ENCODE measurements at regions not wholly inside any gene's neighbourhood (a gene's known extent, or its start where the extent isn't known, plus 50 kb on each side); places are given as distances from the start of the nearest gene placed in this dataset.
A peak's percentile ranks its signal among the peaks of the same experiment; 100 is the strongest.

DNA sequence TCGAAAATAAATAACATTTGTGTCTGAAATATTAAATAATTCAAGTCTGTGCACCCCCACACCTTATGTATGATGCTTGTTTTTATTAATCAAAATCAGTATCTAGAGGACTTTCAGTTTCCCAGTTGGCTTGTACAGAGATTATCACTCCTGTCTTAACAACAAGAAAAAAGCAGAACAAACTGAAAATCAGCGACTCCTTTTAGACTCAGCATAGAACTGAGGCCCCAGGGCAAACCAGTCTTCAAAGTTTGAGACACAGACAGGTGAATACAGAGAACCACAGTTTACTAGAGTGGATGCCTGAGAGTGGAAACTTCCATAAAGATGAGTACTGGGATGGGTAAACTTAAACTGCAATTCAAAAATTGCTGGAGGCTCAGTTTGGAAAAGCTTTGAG is 142.8 kb upstream of the KLF8 start:
- no peaks in the 10 kb centered on the region for H4K20me1 ChIP-seq (ENCODE audit: insufficient read depth, low read length)
- H3K9me3 ChIP-seq (ENCODE audit: low read length), result no peaks in the 10 kb centered on the region
- no peak overlapping the region for H3K4me3 ChIP-seq (ENCODE audit: low read depth, low read length, poor library complexity, severe bottlenecking)
- H3K36me3 ChIP-seq (ENCODE audit: insufficient read depth, low read length), result no peaks in the 10 kb centered on the region
- no peaks in the 10 kb centered on the region for H3K27me3 ChIP-seq (ENCODE audit: insufficient read depth, low read length)
- TF ChIP-seq, protein P1, sequence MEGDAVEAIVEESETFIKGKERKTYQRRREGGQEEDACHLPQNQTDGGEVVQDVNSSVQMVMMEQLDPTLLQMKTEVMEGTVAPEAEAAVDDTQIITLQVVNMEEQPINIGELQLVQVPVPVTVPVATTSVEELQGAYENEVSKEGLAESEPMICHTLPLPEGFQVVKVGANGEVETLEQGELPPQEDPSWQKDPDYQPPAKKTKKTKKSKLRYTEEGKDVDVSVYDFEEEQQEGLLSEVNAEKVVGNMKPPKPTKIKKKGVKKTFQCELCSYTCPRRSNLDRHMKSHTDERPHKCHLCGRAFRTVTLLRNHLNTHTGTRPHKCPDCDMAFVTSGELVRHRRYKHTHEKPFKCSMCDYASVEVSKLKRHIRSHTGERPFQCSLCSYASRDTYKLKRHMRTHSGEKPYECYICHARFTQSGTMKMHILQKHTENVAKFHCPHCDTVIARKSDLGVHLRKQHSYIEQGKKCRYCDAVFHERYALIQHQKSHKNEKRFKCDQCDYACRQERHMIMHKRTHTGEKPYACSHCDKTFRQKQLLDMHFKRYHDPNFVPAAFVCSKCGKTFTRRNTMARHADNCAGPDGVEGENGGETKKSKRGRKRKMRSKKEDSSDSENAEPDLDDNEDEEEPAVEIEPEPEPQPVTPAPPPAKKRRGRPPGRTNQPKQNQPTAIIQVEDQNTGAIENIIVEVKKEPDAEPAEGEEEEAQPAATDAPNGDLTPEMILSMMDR (IDR thresholded peaks at IDR 0.05; ENCODE audit: low read length), result no peak
- TF ChIP-seq EZH2 (IDR thresholded peaks at IDR 0.05; ENCODE audit: borderline replicate concordance, low read length), result no peak
- no peak overlapping the region for H3K27ac ChIP-seq (ENCODE audit: low read depth, low read length, poor library complexity, severe bottlenecking)
- peaks cover 10% of the 10 kb centered on the region for H3K4me1 ChIP-seq (ENCODE audit: insufficient read depth, low read length, severe bottlenecking)
- no peaks in the 10 kb centered on the region for H3F3A ChIP-seq (ENCODE audit: insufficient read depth, low read length)
- no peak overlapping the region for H3K9ac ChIP-seq (ENCODE audit: low read length)
- no peak overlapping the region; the same call in 1 of the 2 replicates for H3K4me2 ChIP-seq (ENCODE audit: low read length)
- H3K9me2 ChIP-seq (ENCODE audit: low read depth, low read length), result no peaks in the 10 kb centered on the region
- H2AFZ ChIP-seq (ENCODE audit: low read length), result no peak overlapping the region
- H3K79me2 ChIP-seq (ENCODE audit: insufficient read depth, low read length), result no peaks in the 10 kb centered on the region

GRCh38 chrX:56099271-56099670 is 132.9 kb upstream of the KLF8 start:
- TF ChIP-seq EZH2 (IDR thresholded peaks at IDR 0.05; ENCODE audit: borderline replicate concordance, low read length), result no peak
- TF ChIP-seq, protein P1 (IDR thresholded peaks at IDR 0.05; ENCODE audit: low read length), result no peak
- H3F3A ChIP-seq (ENCODE audit: insufficient read depth, low read length), result no peaks in the 10 kb centered on the region
- H3K27me3 ChIP-seq (ENCODE audit: insufficient read depth, low read length), result no peaks in the 10 kb centered on the region
- no peak overlapping the region for H3K4me3 ChIP-seq (ENCODE audit: low read depth, low read length, poor library complexity, severe bottlenecking)
- H3K9ac ChIP-seq (ENCODE audit: low read length), result no peak overlapping the region
- no peak overlapping the region for H3K4me2 ChIP-seq (ENCODE audit: low read length)
- H3K9me3 ChIP-seq (ENCODE audit: low read length), result no peaks in the 10 kb centered on the region
- H3K4me1 ChIP-seq (ENCODE audit: insufficient read depth, low read length, severe bottlenecking), result no peaks in the 10 kb centered on the region
- no peak overlapping the region for H3K27ac ChIP-seq (ENCODE audit: low read depth, low read length, poor library complexity, severe bottlenecking)
- no peaks in the 10 kb centered on the region for H3K9me2 ChIP-seq (ENCODE audit: low read depth, low read length)
- no peaks in the 10 kb centered on the region for H3K36me3 ChIP-seq (ENCODE audit: insufficient read depth, low read length)
- no peaks in the 10 kb centered on the region for H3K79me2 ChIP-seq (ENCODE audit: insufficient read depth, low read length)
- H4K20me1 ChIP-seq (ENCODE audit: insufficient read depth, low read length), result no peaks in the 10 kb centered on the region
- no peak overlapping the region for H2AFZ ChIP-seq (ENCODE audit: low read length)

DNA sequence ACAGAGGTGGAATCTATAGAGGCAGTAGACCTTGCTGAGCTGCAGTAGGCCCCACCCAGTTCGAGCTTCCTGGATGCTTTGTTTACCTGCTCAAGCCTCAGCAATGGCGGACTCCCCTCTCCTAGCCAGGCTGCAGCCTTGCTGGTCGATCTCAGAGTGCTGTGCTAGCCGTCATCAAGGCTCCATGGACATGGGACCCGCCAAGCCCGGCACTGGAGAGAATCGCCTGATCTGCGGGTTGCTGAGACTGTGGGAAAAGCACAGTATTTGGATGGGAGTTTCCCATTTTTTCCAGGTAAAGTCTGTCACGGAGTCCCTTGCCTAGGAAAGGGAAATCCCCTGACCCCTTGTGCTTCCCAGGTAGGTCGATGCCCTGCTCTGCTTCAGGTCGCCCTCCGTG is 124.8 kb upstream of the KLF8 start:
- H3K9me2 ChIP-seq (ENCODE audit: low read depth, low read length), result no peaks in the 10 kb centered on the region
- H3K36me3 ChIP-seq (ENCODE audit: insufficient read depth, low read length), result no peaks in the 10 kb centered on the region
- peak overlapping the region; percentile 66 for H3K4me3 ChIP-seq (ENCODE audit: low read depth, low read length, poor library complexity, severe bottlenecking)
- no peaks in the 10 kb centered on the region for H4K20me1 ChIP-seq (ENCODE audit: insufficient read depth, low read length)
- peak overlapping the region; percentile 63 for H3K9ac ChIP-seq (ENCODE audit: low read length)
- peak overlapping the region; percentile 68 for H3K27ac ChIP-seq (ENCODE audit: low read depth, low read length, poor library complexity, severe bottlenecking)
- TF ChIP-seq EZH2 (IDR thresholded peaks at IDR 0.05; ENCODE audit: borderline replicate concordance, low read length), result no peak
- TF ChIP-seq, protein P1 (IDR thresholded peaks at IDR 0.05; ENCODE audit: low read length), result no peak
- H3K27me3 ChIP-seq (ENCODE audit: insufficient read depth, low read length), result no peaks in the 10 kb centered on the region
- H3K4me1 ChIP-seq (ENCODE audit: insufficient read depth, low read length, severe bottlenecking), result no peaks in the 10 kb centered on the region
- H3K4me2 ChIP-seq (ENCODE audit: low read length), result peak overlapping the region; percentile 32; the same call in 1 of the 2 replicates
- H3F3A ChIP-seq (ENCODE audit: insufficient read depth, low read length), result no peaks in the 10 kb centered on the region
- H2AFZ ChIP-seq (ENCODE audit: low read length), result no peak overlapping the region
- peaks cover 16% of the 10 kb centered on the region for H3K79me2 ChIP-seq (ENCODE audit: insufficient read depth, low read length)
- no peaks in the 10 kb centered on the region for H3K9me3 ChIP-seq (ENCODE audit: low read length)

Measured in OCI-LY1 (cell line).